NCI-H1105 (cell line): ENCODE measurements at regions not wholly inside any gene's neighbourhood (a gene's known extent, or its start where the extent isn't known, plus 50 kb on each side); places are given as distances from the start of the nearest gene placed in this dataset.
A peak's percentile ranks its signal among the peaks of the same experiment; 100 is the strongest.
"Not testable (repeated sequence)": the region's sequence is repeated elsewhere in the genome, so short reads cannot be mapped to it uniquely, and the experiment has no call there.

Experiments used
- DNase-seq: peaks from one replicate; lab custom pipeline; 2025; lab: John Stamatoyannopoulos, UW

DNA sequence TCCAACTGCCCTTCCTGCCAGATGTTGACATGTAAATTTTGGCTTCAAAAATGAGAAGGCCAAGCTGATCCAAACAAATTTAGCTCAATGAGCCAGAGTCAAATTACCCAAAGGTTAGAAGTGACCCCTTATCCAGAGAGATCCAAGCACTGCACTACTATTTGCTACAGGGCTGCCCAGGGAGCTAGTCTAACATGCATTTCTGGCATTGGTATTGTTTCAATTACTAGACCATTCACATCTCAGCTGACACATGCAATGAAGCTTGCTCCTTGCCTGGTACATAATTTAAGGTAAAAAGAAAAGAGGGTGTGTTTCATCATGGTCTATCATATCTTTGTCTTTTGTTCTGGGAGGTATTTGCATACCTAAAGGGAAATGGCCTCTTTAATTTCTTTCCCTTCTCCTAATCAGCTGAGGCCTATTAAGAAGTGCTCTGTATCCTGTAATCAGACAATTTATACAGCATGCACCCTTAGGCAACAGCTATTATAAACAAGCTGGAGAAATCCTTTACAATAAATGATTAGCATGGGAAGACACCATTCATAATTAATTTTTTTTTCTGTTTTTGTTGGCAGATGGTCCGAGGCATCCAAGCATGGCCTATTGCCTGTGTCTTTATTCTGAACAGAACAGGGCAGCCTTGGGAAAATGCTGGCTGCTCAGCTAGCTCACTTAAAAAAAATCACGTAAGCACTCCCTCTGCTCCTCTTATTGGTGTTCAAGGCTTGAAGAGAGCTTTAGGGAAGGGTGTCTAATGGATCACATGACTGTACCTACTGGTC lies 161.5 kb upstream of the SALL1 start:
- DNase-seq, result peak; percentile 86

DNA sequence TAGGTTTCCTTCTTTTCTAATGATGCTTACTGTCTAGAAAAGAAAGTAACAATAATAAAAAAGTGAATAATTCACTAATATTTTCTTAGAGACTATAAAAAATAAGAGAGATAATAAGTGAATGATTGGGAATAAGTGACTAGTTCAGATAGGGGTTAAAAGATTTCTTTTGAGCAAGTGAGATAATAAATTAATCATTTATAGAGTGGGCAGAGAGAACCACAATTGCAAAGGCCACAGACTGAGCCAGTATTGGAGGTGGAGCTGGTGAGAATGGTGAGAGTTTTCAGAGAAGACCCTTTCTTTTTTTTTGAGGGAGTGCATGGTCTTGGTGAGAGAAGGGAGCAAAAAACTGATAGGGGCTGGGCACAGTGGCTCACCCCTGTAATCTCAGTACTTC lies 159.1 kb upstream of the SALL1 start:
- no peak for DNase-seq

DNA sequence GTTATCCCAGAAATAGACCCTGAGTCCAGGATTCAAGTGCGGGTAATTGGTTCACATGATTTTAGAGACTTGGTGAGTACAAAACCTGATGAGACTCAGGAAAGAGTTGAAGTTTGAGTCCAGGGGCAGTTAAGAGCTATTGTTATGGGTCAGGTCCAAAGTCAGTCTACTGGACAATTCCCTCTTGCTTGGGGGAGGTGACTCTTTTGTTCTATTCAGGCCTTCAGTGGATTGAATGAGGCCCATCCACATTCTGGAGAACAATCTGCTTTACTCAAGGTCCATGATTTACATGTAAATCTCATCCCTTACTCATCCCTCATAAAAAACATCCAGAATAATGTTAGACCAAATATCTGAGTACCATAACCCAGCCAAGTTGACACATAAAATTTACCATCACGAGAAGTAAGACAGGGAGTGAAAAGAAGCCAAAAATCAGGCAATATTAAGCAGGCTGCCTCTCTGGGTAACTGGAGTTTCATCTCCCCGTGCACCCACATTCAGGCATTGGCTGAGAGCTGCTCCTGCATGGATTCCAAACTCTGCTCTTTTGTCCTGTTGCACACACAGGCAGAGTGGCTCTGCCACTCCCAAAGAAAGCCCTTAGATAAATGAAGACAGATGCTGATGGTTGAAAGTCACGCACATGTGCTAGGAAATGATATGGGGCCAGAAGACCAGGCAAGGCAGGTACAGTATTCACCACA lies 156.0 kb upstream of the SALL1 start:
- no peak for DNase-seq

- no peak for DNase-seq
Observed at GRCh38 chr16:51306116-51306515, 155.0 kb upstream of the SALL1 start.

- DNase-seq, result no peak
Observed at GRCh38 chr16:51305337-51305736, 154.3 kb upstream of the SALL1 start.

DNA sequence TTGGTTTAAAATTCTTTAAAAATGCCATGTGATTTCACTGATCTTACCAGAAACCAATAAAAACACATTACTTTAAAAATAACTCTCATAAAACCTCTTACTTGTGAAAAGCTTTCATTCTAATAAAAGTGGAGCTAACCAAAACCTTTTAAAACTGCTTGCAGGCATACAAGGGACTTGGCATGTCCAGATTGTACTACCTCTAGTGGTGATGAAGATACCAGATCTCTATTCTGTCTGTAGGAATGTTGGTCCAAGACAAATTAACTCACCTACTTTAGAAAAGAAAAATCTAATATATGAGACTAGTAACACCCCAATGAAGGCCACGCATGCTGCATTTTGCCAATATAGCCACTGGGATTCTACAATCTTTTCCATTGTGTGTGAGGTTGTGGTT lies 151.0 kb upstream of the SALL1 start:
- no peak for DNase-seq

DNA sequence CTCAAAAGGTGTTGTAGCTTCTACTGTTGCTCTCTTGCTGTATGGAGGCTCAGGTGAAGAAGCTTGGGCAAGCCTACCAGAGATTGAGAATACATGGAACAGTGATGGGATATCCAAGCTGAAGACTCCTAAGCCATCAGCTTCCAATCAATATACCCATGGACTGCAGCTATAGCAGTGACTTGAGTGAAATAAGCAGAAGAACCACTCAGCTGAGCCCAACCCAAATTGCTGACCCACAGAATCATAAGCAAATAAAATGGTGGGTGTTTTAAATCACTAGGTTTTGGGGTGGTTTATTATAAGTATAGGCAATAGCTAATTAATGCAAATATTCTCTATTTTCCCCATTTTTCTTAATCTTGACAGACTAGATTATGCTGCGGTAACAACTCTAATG lies 147.7 kb upstream of the SALL1 start:
- no peak for DNase-seq

DNA sequence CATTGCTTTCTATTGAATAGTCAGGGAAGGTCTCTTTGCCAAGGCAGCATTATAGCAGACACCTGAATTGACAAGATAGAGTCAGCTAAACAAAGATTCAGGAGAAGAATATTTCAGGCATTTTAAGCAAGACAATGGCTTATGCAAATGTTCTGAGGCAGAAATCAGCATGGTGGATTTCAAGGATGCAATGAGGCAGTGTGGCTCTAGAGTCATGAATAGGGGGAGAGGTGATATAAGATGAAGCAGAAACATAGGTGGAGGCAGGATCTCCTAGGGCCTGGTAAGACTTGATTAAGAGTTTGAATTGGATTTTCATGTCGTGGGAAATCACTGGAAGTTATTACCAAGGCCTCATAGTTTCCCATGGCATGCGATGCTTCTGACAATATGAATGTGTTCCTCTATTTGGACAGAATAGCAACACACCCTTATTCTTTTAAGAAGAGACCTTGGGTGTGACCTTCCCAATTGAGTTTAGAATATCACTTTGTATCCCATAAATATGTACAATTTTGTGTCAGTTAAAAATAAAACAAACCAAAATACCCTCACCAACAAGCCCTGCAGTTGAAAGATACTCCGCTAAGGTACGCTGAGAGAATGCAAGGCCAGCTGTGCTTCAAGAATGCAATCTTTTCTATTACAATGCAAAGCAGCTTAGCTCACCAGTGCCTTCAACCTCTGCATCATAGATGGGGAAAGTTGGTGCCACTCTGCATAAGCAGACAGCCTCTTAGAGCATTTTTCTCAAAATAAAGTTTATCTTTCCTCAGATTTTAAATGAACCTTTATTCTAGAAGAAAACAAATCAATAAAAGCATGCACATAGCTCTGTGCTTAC lies 139.6 kb upstream of the SALL1 start:
- DNase-seq, result no peak

DNA sequence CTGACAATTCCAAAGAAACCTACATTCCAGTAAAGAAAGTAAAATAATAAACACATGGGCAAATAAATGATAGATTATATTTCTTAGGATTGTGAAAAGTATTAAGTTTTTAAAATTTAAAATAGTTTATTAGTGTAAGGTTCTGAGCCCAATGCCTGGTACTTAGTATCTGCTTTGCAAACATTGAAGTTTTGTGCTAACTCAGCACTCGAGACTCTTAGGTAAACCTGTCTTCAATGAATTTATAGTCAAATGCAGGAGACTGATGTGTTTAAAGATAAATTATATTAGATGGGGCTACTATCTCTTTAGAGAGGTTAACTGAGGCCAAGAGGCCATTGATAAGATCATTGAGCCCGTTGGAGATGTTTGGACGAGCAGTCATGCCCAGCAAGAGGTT lies 138.3 kb upstream of the SALL1 start:
- DNase-seq, result no peak

DNA sequence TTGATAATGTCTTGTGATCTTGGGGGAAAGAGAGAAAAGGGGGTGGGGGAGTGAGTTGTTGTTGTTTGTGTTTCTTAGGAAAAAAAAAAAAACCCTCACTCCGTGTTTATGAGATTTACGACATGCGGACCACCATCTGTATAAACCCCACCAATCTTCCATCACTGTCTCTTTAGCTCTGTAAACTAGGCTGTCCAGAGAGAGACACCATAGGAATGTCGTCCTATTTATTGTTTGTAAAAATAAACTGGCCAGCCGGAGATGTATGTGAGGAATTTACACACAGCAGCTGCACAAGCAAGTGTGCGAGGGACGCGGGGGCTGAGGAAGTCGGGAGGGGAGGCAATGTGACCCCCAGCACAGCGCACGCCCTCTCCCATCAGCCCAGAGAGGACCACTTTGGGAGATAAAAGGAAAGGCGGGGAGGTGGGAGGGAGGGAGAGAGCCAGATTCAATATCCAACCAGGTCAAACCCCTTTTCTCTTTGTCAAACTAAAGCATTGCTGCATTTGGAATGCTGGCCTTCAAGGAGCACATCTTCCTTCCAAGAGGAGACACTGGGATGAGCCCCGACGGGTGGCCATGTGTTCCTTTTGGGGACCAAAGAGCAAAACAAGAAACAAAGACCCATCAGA lies 136.2 kb upstream of the SALL1 start:
- no peak for DNase-seq

GRCh38 chr16:51286272-51286671 lies 135.2 kb upstream of the SALL1 start:
- no peak for DNase-seq

GRCh38 chr16:51276336-51276735 lies 125.3 kb upstream of the SALL1 start:
- no peak for DNase-seq

DNA sequence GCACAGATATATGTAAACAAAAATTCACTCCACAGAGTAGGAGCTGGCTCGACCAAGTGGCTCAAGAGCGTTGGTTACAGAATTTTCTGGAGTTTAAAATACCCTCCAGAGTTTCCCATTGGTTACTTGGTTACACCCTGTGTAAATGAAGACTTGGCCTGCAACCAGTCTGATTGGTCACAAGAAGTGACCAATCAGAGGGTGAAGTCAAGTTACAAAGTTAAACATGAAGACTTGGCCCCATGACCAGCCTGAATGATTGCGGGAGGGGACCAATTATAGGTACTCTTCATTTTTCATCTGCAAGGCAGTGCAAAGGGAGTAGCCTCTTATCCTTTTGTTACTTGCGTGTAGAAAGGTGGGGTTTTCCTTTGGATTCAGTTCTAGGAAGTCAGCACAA lies 121.3 kb upstream of the SALL1 start:
- no peak for DNase-seq

- no peak for DNase-seq
Observed at GRCh38 chr16:51271156-51271701, 120.2 kb upstream of the SALL1 start.

DNA sequence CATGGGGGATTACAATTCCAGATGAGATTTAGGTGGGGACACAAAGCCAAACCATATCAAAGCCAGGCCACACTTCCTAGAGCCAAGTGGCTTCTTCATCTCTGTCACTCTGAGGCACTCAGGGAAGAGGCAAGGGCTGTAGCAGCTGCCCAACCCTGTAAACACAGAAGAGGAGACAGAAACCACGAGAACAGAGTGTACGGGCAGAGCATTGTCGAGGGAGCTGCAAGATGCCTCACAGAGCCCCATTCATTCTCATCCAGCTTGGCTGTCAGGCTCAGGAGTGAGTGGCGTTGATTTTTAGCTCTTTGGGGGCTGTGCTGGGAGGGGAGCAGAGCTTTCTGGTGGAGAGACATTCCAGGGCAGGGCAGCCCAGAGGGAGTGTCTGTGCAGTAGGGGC lies 117.2 kb upstream of the SALL1 start:
- no peak for DNase-seq

- no peak for DNase-seq
Observed at GRCh38 chr16:51267681-51268080, 116.6 kb upstream of the SALL1 start.

DNA sequence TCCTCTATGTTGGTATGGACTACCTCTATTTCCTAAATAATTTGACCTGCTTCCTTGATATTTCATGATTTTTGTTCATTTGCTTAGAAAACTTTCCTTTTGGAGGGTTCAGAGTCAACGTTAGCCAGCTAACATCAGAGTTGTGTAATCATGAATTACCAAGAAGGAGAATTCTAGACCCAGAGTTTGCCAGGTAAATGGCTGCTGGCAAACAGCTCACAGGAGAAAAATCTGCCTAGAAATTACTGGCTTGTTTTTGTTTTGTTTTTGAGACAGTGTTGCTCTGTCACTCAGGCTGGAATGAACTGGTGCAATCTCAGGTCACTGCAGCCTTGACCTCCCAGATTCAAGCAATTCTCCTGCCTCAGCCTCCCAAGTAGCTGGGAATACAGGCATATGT lies 111.4 kb upstream of the SALL1 start:
- DNase-seq, result no peak

GRCh38 chr16:51261919-51262318 lies 110.8 kb upstream of the SALL1 start:
- no peak for DNase-seq

- DNase-seq, result no peak
Observed at GRCh38 chr16:51255349-51255972, 104.4 kb upstream of the SALL1 start.

DNA sequence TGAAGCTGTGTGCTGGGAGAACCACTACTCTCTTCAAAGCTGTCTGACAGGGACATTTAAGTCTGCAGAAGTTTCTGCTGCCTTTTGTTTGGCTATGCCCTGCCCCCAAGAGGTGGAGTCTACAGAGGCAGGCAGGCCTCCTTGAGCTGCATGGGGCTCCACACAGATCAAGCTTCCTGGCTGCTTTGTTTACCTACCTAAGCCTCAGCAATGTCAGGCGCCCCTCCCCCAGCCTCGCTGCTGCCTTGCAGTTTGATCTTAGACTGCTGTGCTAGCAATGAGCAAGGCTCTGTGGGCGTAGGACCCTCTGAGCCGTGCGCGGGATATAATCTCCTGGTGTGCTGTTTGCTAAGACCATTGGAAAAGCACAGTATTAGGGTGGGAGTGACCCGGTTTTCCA lies 103.3 kb upstream of the SALL1 start:
- DNase-seq, result not testable (repeated sequence)

GRCh38 chr16:51248217-51248616 lies 97.1 kb upstream of the SALL1 start:
- no peak for DNase-seq

GRCh38 chr16:51245658-51245995 lies 94.6 kb upstream of the SALL1 start:
- DNase-seq, result no peak
